GM21619 (cell line): ENCODE measurements at regions not wholly inside any gene's neighbourhood (a gene's known extent, or its start where the extent isn't known, plus 50 kb on each side); places are given as distances from the start of the nearest gene placed in this dataset.

Source experiments
- ATAC-seq: cut with Tn5 transposase; IDR thresholded peaks from one replicate; pipeline ENCODE4 v1.9.1; 2021; ENCODE audit not compliant: unreplicated experiment

GRCh38 chr6:147065786-147066185, 138.4 kb upstream of the STXBP5 start:
- no peak for ATAC-seq

GRCh38 chr6:147067184-147067583, 137.0 kb upstream of the STXBP5 start:
- ATAC-seq: no peak

GRCh38 chr6:147071776-147072175, 132.4 kb upstream of the STXBP5 start:
- no peak for ATAC-seq

GRCh38 chr6:147075381-147075780, 128.8 kb upstream of the STXBP5 start:
- ATAC-seq: no peak

GRCh38 chr6:147077251-147077650, 127.0 kb upstream of the STXBP5 start:
- ATAC-seq: no peak

GRCh38 chr6:147078106-147078505, 126.1 kb upstream of the STXBP5 start:
- no peak for ATAC-seq

- ATAC-seq: no peak
These were observed 125.6 kb upstream of the STXBP5 start for GRCh38 chr6:147078602-147079001.

- no peak for ATAC-seq
These were observed 124.0 kb upstream of the STXBP5 start for GRCh38 chr6:147080225-147080624.

- ATAC-seq: no peak
These were observed 123.1 kb upstream of the STXBP5 start for GRCh38 chr6:147081076-147081609.

GRCh38 chr6:147087641-147088040, 116.6 kb upstream of the STXBP5 start:
- no peak for ATAC-seq

GRCh38 chr6:147088861-147089260, 115.4 kb upstream of the STXBP5 start:
- no peak for ATAC-seq

GRCh38 chr6:147095316-147095715, 108.9 kb upstream of the STXBP5 start:
- no peak for ATAC-seq

- ATAC-seq: no peak
These were observed 104.2 kb upstream of the STXBP5 start for GRCh38 chr6:147099974-147100373.

- ATAC-seq: no peak
These were observed 101.2 kb upstream of the STXBP5 start for GRCh38 chr6:147103007-147103406.

GRCh38 chr6:147103694-147104093, 100.5 kb upstream of the STXBP5 start:
- no peak for ATAC-seq

GRCh38 chr6:147105786-147106185, 98.4 kb upstream of the STXBP5 start:
- ATAC-seq: no peak

GRCh38 chr6:147106759-147107401, 97.3 kb upstream of the STXBP5 start:
- no peak for ATAC-seq

- no peak for ATAC-seq
These were observed 95.8 kb upstream of the STXBP5 start for GRCh38 chr6:147108259-147108910.

GRCh38 chr6:147109707-147110106, 94.5 kb upstream of the STXBP5 start:
- ATAC-seq: no peak

- no peak for ATAC-seq
These were observed 88.2 kb upstream of the STXBP5 start for GRCh38 chr6:147116056-147116455.

- no peak for ATAC-seq
These were observed 87.2 kb upstream of the STXBP5 start for GRCh38 chr6:147117011-147117410.

- no peak for ATAC-seq
These were observed 86.6 kb upstream of the STXBP5 start for GRCh38 chr6:147117580-147117979.

- ATAC-seq: no peak
These were observed 84.9 kb upstream of the STXBP5 start for GRCh38 chr6:147119310-147119709.
